ENCODE measurements at regions not wholly inside any gene's neighbourhood (a gene's known extent, or its start where the extent isn't known, plus 50 kb on each side); places are given as distances from the start of the nearest gene placed in this dataset.

- Histone ChIP-seq H3K36me3 (ENCODE audit: low read depth) (no peaks in the 10 kb centered on the region), H3K27me3 (replicated peaks; ENCODE audit: insufficient read depth) (no peaks in the 10 kb centered on the region), H3K4me2 (ENCODE audit: unreplicated experiment) (no peak overlapping the region), H3K27ac (no peak overlapping the region), H3K4me1 (ENCODE audit: insufficient read depth) (no peaks in the 10 kb centered on the region), H3K4me3 (no peak overlapping the region), H4K20me1 (ENCODE audit: insufficient read depth) (no peaks in the 10 kb centered on the region), H3F3A (ENCODE audit: insufficient read depth) (no peaks in the 10 kb centered on the region), H3K9me3 (ENCODE audit: low read depth) (no peaks in the 10 kb centered on the region), H3K9me2 (ENCODE audit: insufficient read depth) (no peaks in the 10 kb centered on the region), H3K9ac (no peak overlapping the region), H3K79me2 (ENCODE audit: insufficient read depth) (no peaks in the 10 kb centered on the region), H2AFZ (no peak overlapping the region)
- in situ Hi-C loops (cut with MboI) = no loop called here
- DNase-seq = no peak
- WGBS, 2 experiments (ENCODE audit: low coverage in 1 of 2, low lambda C conversion rate in 2 of 2, missing lambda C conversion rate in 2 of 2) = 45 to 61% methylated on average over 2 of the region's 2 CpGs
- TF ChIP-seq EZH2 (IDR thresholded peaks at IDR 0.05; ENCODE audit: insufficient read depth, poor library complexity, severe bottlenecking) (no peak), EZH2phosphoT487 (IDR thresholded peaks at IDR 0.05; ENCODE audit: insufficient read depth, low read depth) (no peak)
Measured at GRCh38 chr1:213657879-213658278, 329.9 kb upstream of the PROX1 start.

GRCh38 chr1:213658457-213658856 lies 329.3 kb upstream of the PROX1 start:
- no peaks in the 10 kb centered on the region for H3K36me3 ChIP-seq (ENCODE audit: low read depth)
- H3K27me3 ChIP-seq (replicated peaks; ENCODE audit: insufficient read depth) = no peaks in the 10 kb centered on the region
- no peaks in the 10 kb centered on the region for H3K9me2 ChIP-seq (ENCODE audit: insufficient read depth)
- no peak for DNase-seq
- H3F3A ChIP-seq (ENCODE audit: insufficient read depth) = no peaks in the 10 kb centered on the region
- no peaks in the 10 kb centered on the region for H4K20me1 ChIP-seq (ENCODE audit: insufficient read depth)
- H3K9ac ChIP-seq = no peak overlapping the region
- no peak overlapping the region for H2AFZ ChIP-seq
- H3K9me3 ChIP-seq (ENCODE audit: low read depth) = no peaks in the 10 kb centered on the region
- WGBS, 2 experiments (ENCODE audit: low coverage in 1 of 2, low lambda C conversion rate in 2 of 2, missing lambda C conversion rate in 2 of 2) = 9 to 15% methylated on average over 2 of the region's 2 CpGs
- no peaks in the 10 kb centered on the region for H3K4me1 ChIP-seq (ENCODE audit: insufficient read depth)
- H3K4me3 ChIP-seq = no peak overlapping the region
- in situ Hi-C loops (cut with MboI) = no loop called here
- no peak overlapping the region for H3K4me2 ChIP-seq (ENCODE audit: unreplicated experiment)
- H3K79me2 ChIP-seq (ENCODE audit: insufficient read depth) = no peaks in the 10 kb centered on the region
- no peak for TF ChIP-seq EZH2 (IDR thresholded peaks at IDR 0.05; ENCODE audit: insufficient read depth, poor library complexity, severe bottlenecking)
- H3K27ac ChIP-seq = no peak overlapping the region

- in situ Hi-C loops (cut with MboI) = no loop called here
- Histone ChIP-seq H3K79me2 (ENCODE audit: insufficient read depth) (no peaks in the 10 kb centered on the region), H3K4me1 (ENCODE audit: insufficient read depth) (no peaks in the 10 kb centered on the region), H3K4me3 (no peak overlapping the region), H3K9ac (no peak overlapping the region), H3K27ac (no peak overlapping the region), H3F3A (ENCODE audit: insufficient read depth) (no peaks in the 10 kb centered on the region), H3K9me2 (ENCODE audit: insufficient read depth) (no peaks in the 10 kb centered on the region), H3K4me2 (ENCODE audit: unreplicated experiment) (no peak overlapping the region), H4K20me1 (ENCODE audit: insufficient read depth) (no peaks in the 10 kb centered on the region), H2AFZ (no peak overlapping the region), H3K9me3 (ENCODE audit: low read depth) (no peaks in the 10 kb centered on the region), H3K27me3 (replicated peaks; ENCODE audit: insufficient read depth) (no peaks in the 10 kb centered on the region), H3K36me3 (ENCODE audit: low read depth) (no peaks in the 10 kb centered on the region)
- TF ChIP-seq EZH2 (IDR thresholded peaks at IDR 0.05; ENCODE audit: insufficient read depth, poor library complexity, severe bottlenecking) (no peak), EZH2phosphoT487 (IDR thresholded peaks at IDR 0.05; ENCODE audit: insufficient read depth, low read depth) (no peak)
- WGBS, 2 experiments (ENCODE audit: low coverage in 1 of 2, low lambda C conversion rate in 2 of 2, missing lambda C conversion rate in 2 of 2) = 15 to 19% methylated on average over 8 of the region's 8 CpGs
- DNase-seq = no peak
Measured at GRCh38 chr1:213659580-213660547, 327.9 kb upstream of the PROX1 start.

DNA sequence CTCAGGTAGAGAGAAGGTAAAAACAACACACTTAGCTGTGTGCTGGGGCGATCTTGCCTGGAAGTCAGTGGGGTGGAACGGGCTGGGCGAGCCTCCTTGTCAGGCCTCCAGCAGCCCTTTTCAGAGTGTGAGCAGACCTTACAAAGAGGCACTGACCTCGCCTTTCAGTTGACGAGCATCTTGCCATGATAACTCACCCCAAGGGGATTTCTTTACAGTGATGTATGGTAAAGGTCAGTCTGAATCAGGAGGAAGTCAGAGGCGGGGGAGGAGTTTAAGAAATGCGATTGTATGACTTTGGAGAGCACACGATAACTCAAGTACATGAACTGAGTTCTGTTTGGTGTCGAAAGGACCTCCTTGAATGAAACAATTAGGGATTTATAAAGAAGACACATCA lies 326.5 kb upstream of the PROX1 start:
- no peaks in the 10 kb centered on the region for H3K4me1 ChIP-seq (ENCODE audit: insufficient read depth)
- WGBS, 2 experiments (ENCODE audit: low coverage in 1 of 2, low lambda C conversion rate in 2 of 2, missing lambda C conversion rate in 2 of 2) = 26 to 33% methylated on average over 9 of the region's 9 CpGs
- TF ChIP-seq EZH2phosphoT487 (IDR thresholded peaks at IDR 0.05; ENCODE audit: insufficient read depth, low read depth) = no peak
- TF ChIP-seq EZH2 (IDR thresholded peaks at IDR 0.05; ENCODE audit: insufficient read depth, poor library complexity, severe bottlenecking) = no peak
- in situ Hi-C loops (cut with MboI) = no loop called here
- no peak overlapping the region for H3K9ac ChIP-seq
- no peak overlapping the region for H3K27ac ChIP-seq
- no peaks in the 10 kb centered on the region for H4K20me1 ChIP-seq (ENCODE audit: insufficient read depth)
- H3F3A ChIP-seq (ENCODE audit: insufficient read depth) = no peaks in the 10 kb centered on the region
- no peaks in the 10 kb centered on the region for H3K36me3 ChIP-seq (ENCODE audit: low read depth)
- no peaks in the 10 kb centered on the region for H3K79me2 ChIP-seq (ENCODE audit: insufficient read depth)
- no peak for DNase-seq
- H3K9me2 ChIP-seq (ENCODE audit: insufficient read depth) = no peaks in the 10 kb centered on the region
- no peak overlapping the region for H2AFZ ChIP-seq
- no peaks in the 10 kb centered on the region for H3K27me3 ChIP-seq (replicated peaks; ENCODE audit: insufficient read depth)
- no peak overlapping the region for H3K4me2 ChIP-seq (ENCODE audit: unreplicated experiment)
- H3K9me3 ChIP-seq (ENCODE audit: low read depth) = no peaks in the 10 kb centered on the region
- no peak overlapping the region for H3K4me3 ChIP-seq

Data from GM23248 (cell line).